ENCODE measurements at regions not wholly inside any gene's neighbourhood (a gene's known extent, or its start where the extent isn't known, plus 50 kb on each side); places are given as distances from the start of the nearest gene placed in this dataset.
"Not testable (repeated sequence)": the region's sequence is repeated elsewhere in the genome, so short reads cannot be mapped to it uniquely, and the experiment has no call there.

DNA sequence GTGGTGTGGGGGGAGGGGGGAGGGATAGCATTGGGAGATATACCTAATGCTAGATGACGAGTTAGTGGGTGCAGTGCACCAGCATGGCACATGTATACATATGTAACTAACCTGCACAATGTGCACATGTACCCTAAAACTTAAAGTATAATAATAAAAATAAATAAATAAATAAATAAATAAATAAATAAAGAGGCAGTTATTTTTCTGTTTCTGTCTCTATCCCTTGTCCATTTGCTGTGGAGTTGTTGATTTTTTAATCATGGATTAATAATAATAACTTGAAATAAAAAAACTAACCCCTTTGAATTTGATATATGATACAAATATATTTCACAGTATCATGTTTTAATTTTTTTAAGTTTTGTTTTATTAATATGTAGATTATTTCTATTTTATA, 53.9 kb upstream of the CD93 start:
- TF ChIP-seq, protein P1, sequence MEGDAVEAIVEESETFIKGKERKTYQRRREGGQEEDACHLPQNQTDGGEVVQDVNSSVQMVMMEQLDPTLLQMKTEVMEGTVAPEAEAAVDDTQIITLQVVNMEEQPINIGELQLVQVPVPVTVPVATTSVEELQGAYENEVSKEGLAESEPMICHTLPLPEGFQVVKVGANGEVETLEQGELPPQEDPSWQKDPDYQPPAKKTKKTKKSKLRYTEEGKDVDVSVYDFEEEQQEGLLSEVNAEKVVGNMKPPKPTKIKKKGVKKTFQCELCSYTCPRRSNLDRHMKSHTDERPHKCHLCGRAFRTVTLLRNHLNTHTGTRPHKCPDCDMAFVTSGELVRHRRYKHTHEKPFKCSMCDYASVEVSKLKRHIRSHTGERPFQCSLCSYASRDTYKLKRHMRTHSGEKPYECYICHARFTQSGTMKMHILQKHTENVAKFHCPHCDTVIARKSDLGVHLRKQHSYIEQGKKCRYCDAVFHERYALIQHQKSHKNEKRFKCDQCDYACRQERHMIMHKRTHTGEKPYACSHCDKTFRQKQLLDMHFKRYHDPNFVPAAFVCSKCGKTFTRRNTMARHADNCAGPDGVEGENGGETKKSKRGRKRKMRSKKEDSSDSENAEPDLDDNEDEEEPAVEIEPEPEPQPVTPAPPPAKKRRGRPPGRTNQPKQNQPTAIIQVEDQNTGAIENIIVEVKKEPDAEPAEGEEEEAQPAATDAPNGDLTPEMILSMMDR (IDR thresholded peaks at IDR 0.05; ENCODE audit: extremely low read depth in 1 of 2, insufficient read depth in 1 of 2, low read depth in 1 of 2, low read length in 2 of 2), result not testable (repeated sequence)
- not testable (repeated sequence) for TF ChIP-seq EZH2 (IDR thresholded peaks at IDR 0.05; ENCODE audit: borderline replicate concordance, low read depth, low read length, severe bottlenecking); POLR2AphosphoS5 (IDR thresholded peaks at IDR 0.05; ENCODE audit: insufficient read depth, low read depth, low read length); POLR2A (IDR thresholded peaks at IDR 0.05; ENCODE audit: low read depth, low read length); GATA2 (IDR thresholded peaks at IDR 0.05; ENCODE audit: insufficient read depth, insufficient read length, low read depth, low read length); JUN (IDR thresholded peaks at IDR 0.05; ENCODE audit: borderline replicate concordance, insufficient read depth, insufficient read length, low read depth); MYC (IDR thresholded peaks at IDR 0.05; ENCODE audit: low read depth, low read length)
- TF ChIP-seq, protein P2, sequence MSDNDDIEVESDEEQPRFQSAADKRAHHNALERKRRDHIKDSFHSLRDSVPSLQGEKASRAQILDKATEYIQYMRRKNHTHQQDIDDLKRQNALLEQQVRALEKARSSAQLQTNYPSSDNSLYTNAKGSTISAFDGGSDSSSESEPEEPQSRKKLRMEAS (IDR thresholded peaks at IDR 0.05; ENCODE audit: insufficient read depth, insufficient read length), result not testable (repeated sequence)

Measured in endothelial cell of umbilical vein (primary cell).